ENCODE measurements at regions not wholly inside any gene's neighbourhood (a gene's known extent, or its start where the extent isn't known, plus 50 kb on each side); places are given as distances from the start of the nearest gene placed in this dataset.

DNA sequence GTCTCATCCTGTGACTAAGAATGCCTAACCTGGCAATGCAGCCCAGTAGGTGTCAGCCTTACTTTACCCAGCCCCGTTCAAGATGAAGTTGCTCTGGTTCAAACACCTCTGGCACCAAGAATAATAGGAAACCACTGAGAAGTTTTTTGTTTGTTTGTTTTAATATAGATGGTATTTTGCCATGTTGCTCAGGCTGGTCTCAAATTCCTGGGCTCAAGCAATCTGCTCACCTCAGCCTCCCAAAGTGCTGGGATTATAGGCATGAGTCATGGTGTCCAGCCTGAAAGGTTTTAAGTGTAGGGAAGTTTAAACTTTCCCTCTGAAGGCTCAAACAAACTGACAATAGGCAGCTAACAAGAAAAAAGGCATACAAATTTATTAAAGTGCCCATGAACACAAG lies 51.2 kb upstream of the ABCC4 start:
- TF ChIP-seq, protein P1, sequence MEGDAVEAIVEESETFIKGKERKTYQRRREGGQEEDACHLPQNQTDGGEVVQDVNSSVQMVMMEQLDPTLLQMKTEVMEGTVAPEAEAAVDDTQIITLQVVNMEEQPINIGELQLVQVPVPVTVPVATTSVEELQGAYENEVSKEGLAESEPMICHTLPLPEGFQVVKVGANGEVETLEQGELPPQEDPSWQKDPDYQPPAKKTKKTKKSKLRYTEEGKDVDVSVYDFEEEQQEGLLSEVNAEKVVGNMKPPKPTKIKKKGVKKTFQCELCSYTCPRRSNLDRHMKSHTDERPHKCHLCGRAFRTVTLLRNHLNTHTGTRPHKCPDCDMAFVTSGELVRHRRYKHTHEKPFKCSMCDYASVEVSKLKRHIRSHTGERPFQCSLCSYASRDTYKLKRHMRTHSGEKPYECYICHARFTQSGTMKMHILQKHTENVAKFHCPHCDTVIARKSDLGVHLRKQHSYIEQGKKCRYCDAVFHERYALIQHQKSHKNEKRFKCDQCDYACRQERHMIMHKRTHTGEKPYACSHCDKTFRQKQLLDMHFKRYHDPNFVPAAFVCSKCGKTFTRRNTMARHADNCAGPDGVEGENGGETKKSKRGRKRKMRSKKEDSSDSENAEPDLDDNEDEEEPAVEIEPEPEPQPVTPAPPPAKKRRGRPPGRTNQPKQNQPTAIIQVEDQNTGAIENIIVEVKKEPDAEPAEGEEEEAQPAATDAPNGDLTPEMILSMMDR (IDR thresholded peaks at IDR 0.05) = no peak
- TF ChIP-seq POLR2A (IDR thresholded peaks at IDR 0.05) = no peak
- H3K27ac ChIP-seq = no peak overlapping the region
- H3K4me1 ChIP-seq = no peaks in the 10 kb centered on the region
- H3K27me3 ChIP-seq = no peaks in the 10 kb centered on the region
- no peaks in the 10 kb centered on the region for H3K36me3 ChIP-seq
- no peak for DNase-seq
- no peak overlapping the region for H3K4me3 ChIP-seq
- H3K9me3 ChIP-seq = no peaks in the 10 kb centered on the region

DNA sequence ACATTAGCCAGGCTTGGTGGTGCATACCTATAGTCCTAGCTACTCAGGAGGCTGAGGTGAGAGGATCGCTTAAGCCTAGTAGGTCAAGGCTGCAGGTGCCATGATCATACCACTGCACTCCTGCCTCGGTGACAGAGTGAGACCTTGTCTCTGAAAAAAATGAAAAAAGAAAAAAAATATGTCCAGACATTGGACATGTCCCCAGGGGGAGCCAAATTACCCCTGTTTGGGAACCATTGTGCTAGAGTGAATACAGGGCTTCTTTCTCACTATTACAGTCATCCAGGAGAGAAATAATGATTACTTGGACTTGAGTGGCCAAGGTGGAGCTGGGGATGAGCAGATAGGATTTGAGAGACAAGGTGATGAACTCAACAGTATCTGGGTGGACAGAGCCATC lies 52.9 kb upstream of the ABCC4 start:
- H3K27me3 ChIP-seq = no peaks in the 10 kb centered on the region
- no peak overlapping the region for H3K4me3 ChIP-seq
- H3K9me3 ChIP-seq = no peaks in the 10 kb centered on the region
- H3K4me1 ChIP-seq = no peaks in the 10 kb centered on the region
- TF ChIP-seq, protein P1 (IDR thresholded peaks at IDR 0.05) = no peak
- DNase-seq = no peak
- no peaks in the 10 kb centered on the region for H3K36me3 ChIP-seq
- no peak overlapping the region for H3K27ac ChIP-seq

DNA sequence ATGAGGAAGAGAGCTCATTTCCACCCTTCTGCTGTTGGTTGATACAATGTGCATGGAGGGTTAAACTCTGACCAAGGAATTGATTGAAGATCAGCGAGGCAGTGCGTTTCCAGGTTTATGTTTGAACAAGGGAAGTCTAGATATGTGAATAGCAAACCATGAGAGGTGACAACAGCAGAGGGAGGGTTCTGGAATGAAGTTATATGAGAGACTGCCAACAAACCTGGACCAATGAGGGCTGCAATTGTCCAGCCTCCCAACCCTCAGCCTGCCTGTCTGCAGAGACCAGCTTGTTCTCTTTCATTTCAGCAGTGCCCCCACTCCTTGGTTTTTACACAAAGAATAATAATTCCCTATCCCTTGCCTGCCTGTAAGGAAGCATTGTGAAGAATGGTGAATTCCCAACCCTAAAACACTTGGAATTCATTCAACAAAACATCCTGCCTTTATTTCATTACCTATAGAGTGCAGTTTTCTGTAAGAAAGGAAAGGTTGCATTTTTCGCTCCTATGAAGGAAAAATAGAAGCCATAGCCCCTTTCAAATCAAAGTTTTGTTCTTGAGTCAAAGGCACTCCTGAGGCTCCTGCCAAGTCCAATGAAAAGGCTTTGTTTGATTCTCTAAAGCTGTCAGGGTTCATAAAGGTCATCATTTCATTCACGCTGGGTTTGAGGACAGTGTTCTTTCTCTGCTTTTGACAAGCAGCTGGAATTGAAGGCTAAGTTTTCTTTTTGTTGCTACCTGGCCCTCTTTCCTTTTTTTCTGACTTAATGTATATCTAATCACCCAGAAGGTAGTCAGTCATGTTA lies 53.6 kb upstream of the ABCC4 start:
- H3K27me3 ChIP-seq = no peaks in the 10 kb centered on the region
- no peaks in the 10 kb centered on the region for H3K4me1 ChIP-seq
- no peak overlapping the region for H3K4me3 ChIP-seq
- no peak for TF ChIP-seq POLR2A (IDR thresholded peaks at IDR 0.05)
- TF ChIP-seq, protein P1 (IDR thresholded peaks at IDR 0.05) = no peak
- H3K27ac ChIP-seq = no peak overlapping the region
- no peaks in the 10 kb centered on the region for H3K9me3 ChIP-seq
- DNase-seq = no peak
- H3K36me3 ChIP-seq = no peaks in the 10 kb centered on the region

DNA sequence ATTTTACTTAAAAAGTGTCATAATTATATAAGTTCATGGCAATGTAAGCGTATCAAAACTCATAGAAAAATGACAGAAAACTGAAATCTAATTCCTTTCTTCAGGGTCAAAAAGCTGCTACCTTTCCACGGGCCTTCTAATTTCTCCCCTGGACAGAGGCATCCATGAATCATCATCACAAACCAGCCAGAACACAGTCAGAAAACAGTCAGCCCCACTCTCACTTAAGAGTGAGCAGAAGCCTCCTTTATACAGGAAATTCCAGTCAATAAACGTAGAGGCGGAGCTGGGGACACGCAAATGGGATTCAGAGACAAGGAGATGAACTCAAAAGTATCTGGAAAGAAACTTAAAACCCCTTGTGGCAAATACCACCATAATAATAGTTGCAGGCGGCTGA lies 54.2 kb upstream of the ABCC4 start:
- no peak overlapping the region for H3K27ac ChIP-seq
- H3K4me3 ChIP-seq = no peak overlapping the region
- H3K9me3 ChIP-seq = no peaks in the 10 kb centered on the region
- no peaks in the 10 kb centered on the region for H3K4me1 ChIP-seq
- TF ChIP-seq POLR2A (IDR thresholded peaks at IDR 0.05) = no peak
- TF ChIP-seq, protein P1 (IDR thresholded peaks at IDR 0.05) = no peak
- H3K36me3 ChIP-seq = no peaks in the 10 kb centered on the region
- H3K27me3 ChIP-seq = no peaks in the 10 kb centered on the region
- DNase-seq = no peak

DNA sequence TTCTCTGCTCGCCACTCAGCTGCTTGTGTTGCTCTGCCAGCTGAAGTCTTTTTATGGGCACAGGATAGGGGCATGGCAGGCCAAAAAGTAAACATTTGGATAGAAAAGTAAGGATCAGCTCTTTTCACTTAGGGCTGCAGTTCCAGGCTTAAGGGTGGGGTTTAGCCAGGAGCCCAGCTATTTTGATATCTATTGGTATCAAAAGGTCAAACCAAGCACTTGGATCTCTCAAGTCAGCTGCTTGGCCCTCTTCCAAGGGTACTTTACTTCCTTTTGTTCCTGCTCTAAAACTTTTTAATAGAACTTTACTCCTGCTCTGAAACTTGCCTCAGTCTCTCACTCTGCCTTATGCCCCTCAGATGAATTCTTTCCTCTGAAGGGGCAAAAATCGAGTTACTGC lies 55.7 kb upstream of the ABCC4 start:
- TF ChIP-seq POLR2A (IDR thresholded peaks at IDR 0.05) = no peak
- TF ChIP-seq, protein P1 (IDR thresholded peaks at IDR 0.05) = no peak
- Histone ChIP-seq H3K4me1 (no peaks in the 10 kb centered on the region), H3K27ac (no peak overlapping the region), H3K4me3 (no peak overlapping the region), H3K27me3 (no peaks in the 10 kb centered on the region), H3K36me3 (no peaks in the 10 kb centered on the region), H3K9me3 (no peaks in the 10 kb centered on the region)
- DNase-seq = no peak

Measured in Peyer's patch (tissue), 4 donors.